ENCODE measurements at regions not wholly inside any gene's neighbourhood (a gene's known extent, or its start where the extent isn't known, plus 50 kb on each side); places are given as distances from the start of the nearest gene placed in this dataset.

GRCh38 chr1:38776466-38777065 lies 83.0 kb downstream of the RRAGC start:
- TF ChIP-seq ZFP3 (CRISPR knock-in tag; IDR thresholded peaks at IDR 0.05) (no peak), OSR1 (CRISPR knock-in tag; IDR thresholded peaks at IDR 0.05) (no peak), SNAI2 (CRISPR knock-in tag; IDR thresholded peaks at IDR 0.05) (no peak), ISL1 (CRISPR knock-in tag; IDR thresholded peaks at IDR 0.05) (no peak), PPARA (CRISPR knock-in tag; IDR thresholded peaks at IDR 0.05; ENCODE audit: borderline replicate concordance) (no peak), ZFP30 (CRISPR knock-in tag; IDR thresholded peaks at IDR 0.05) (no peak)

Measured in SK-N-SH treated with all-trans-retinoic acid at 6 μM for 48 hours (cell line).